ENCODE measurements at regions not wholly inside any gene's neighbourhood (a gene's known extent, or its start where the extent isn't known, plus 50 kb on each side); places are given as distances from the start of the nearest gene placed in this dataset.

DNA sequence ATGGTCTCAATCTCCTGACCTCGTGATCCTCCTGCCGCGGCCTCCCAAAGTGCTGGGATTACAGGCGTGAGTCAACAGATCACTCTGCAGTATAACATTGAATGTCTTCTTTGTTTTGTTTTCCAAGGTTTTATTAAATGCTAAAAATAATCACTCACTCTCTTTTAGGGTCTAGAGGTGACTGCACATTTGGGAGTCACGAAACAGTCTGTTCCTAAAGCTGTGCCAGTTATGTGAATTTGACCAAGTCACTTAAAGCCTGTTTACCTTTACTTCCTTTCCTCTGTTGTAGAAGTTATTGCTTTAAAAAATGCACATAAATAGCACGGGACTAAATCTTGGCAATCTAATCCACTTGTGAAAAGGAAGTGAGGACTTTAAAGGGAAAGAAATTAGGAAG, 304.9 kb upstream of the PTGER4 start:
- dilution Hi-C loops (cut with MboI; ENCODE audit: extremely low pct_ligation_motif_present, low sequenced_read_pairs), result no loop called here
- Histone ChIP-seq H3K27ac (ENCODE audit: control insufficient read depth, insufficient read depth, low read length) (no peak overlapping the region), H3K4me2 (ENCODE audit: control insufficient read depth, extremely low read depth, insufficient read depth, low read depth, low read length) (no peak overlapping the region), H4K20me1 (ENCODE audit: control insufficient read depth, extremely low read depth, insufficient read depth, low read length) (no peaks in the 10 kb centered on the region), H3K4me1 (ENCODE audit: control insufficient read depth, extremely low read depth, insufficient read depth, low read length) (no peaks in the 10 kb centered on the region), H3K9me3 (ENCODE audit: control insufficient read depth, low read depth, low read length) (no peaks in the 10 kb centered on the region), H3K36me3 (ENCODE audit: control insufficient read depth in 2 of 2, extremely low read depth in 1 of 2, insufficient read depth in 2 of 2, low read length in 2 of 2) (no peaks in the 10 kb centered on the region), H3K9me1 (ENCODE audit: control insufficient read depth, extremely low read depth, insufficient read depth, low read length) (no peaks in the 10 kb centered on the region), H3K4me3 (ENCODE audit: control insufficient read depth in 2 of 3, extremely low read depth in 1 of 3, insufficient read depth in 2 of 3, low read depth in 1 of 3, low read length in 3 of 3) (no peak overlapping the region), H3K27me3 (ENCODE audit: control insufficient read depth, extremely low read depth, insufficient read depth, low read length) (no peaks in the 10 kb centered on the region), H3K9ac (ENCODE audit: control insufficient read depth, extremely low read depth, insufficient read depth, low read length) (no peak overlapping the region), H2AFZ (ENCODE audit: control insufficient read depth, low read length) (no peak overlapping the region), H3K79me2 (ENCODE audit: control insufficient read depth, insufficient read depth, low read length) (no peaks in the 10 kb centered on the region)
- FAIRE-seq, result no peak
- DNase-seq (ENCODE audit: low read depth, low spot score), result no peak
- no peak for TF ChIP-seq EZH2 (IDR thresholded peaks at IDR 0.05; ENCODE audit: low read length)
- TF ChIP-seq, protein P1, sequence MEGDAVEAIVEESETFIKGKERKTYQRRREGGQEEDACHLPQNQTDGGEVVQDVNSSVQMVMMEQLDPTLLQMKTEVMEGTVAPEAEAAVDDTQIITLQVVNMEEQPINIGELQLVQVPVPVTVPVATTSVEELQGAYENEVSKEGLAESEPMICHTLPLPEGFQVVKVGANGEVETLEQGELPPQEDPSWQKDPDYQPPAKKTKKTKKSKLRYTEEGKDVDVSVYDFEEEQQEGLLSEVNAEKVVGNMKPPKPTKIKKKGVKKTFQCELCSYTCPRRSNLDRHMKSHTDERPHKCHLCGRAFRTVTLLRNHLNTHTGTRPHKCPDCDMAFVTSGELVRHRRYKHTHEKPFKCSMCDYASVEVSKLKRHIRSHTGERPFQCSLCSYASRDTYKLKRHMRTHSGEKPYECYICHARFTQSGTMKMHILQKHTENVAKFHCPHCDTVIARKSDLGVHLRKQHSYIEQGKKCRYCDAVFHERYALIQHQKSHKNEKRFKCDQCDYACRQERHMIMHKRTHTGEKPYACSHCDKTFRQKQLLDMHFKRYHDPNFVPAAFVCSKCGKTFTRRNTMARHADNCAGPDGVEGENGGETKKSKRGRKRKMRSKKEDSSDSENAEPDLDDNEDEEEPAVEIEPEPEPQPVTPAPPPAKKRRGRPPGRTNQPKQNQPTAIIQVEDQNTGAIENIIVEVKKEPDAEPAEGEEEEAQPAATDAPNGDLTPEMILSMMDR (optimal IDR thresholded peaks at IDR 0.05 in 1 of 3, IDR thresholded peaks at IDR 0.05 in 1 of 3, conservative IDR thresholded peaks at IDR 0.05 in 1 of 3; ENCODE audit: extremely low read depth in 1 of 3, insufficient read depth in 2 of 3, low read length in 3 of 3), result no peak

DNA sequence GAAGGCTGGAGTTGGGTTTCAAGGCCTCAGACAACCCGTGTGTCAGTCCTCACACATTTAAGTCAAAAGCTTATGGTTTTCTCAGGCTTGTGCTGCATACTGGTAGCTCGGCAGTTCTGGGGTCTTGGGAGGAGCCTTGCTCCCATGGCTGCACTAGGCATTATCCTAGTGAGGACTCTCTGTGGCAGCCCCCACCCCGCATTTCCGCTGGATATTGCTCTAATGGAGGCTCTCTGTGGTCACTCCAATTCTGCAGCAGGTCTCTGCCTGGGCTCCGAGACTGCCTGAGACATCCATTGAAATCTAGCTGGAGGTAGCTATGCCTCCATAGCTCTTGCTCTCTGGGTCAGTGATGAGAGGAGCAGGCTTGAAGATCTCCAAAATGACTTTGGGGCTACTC, 311.5 kb upstream of the PTGER4 start:
- dilution Hi-C loops (cut with MboI; ENCODE audit: extremely low pct_ligation_motif_present, low sequenced_read_pairs), result no loop called here
- Histone ChIP-seq H3K79me2 (ENCODE audit: control insufficient read depth, insufficient read depth, low read length) (no peaks in the 10 kb centered on the region), H3K27ac (ENCODE audit: control insufficient read depth, insufficient read depth, low read length) (no peak overlapping the region), H4K20me1 (ENCODE audit: control insufficient read depth, extremely low read depth, insufficient read depth, low read length) (no peaks in the 10 kb centered on the region), H3K36me3 (ENCODE audit: control insufficient read depth in 2 of 2, extremely low read depth in 1 of 2, insufficient read depth in 2 of 2, low read length in 2 of 2) (no peaks in the 10 kb centered on the region), H3K4me2 (ENCODE audit: control insufficient read depth, extremely low read depth, insufficient read depth, low read depth, low read length) (no peak overlapping the region), H3K4me1 (ENCODE audit: control insufficient read depth, extremely low read depth, insufficient read depth, low read length) (no peaks in the 10 kb centered on the region), H3K9me3 (ENCODE audit: control insufficient read depth, low read depth, low read length) (no peaks in the 10 kb centered on the region), H3K9ac (ENCODE audit: control insufficient read depth, extremely low read depth, insufficient read depth, low read length) (no peak overlapping the region), H2AFZ (ENCODE audit: control insufficient read depth, low read length) (no peak overlapping the region), H3K4me3 (ENCODE audit: control insufficient read depth in 2 of 3, extremely low read depth in 1 of 3, insufficient read depth in 2 of 3, low read depth in 1 of 3, low read length in 3 of 3) (no peak overlapping the region), H3K27me3 (ENCODE audit: control insufficient read depth, extremely low read depth, insufficient read depth, low read length) (no peaks in the 10 kb centered on the region), H3K9me1 (ENCODE audit: control insufficient read depth, extremely low read depth, insufficient read depth, low read length) (no peaks in the 10 kb centered on the region)
- DNase-seq (ENCODE audit: low read depth, low spot score) (no peak), FAIRE-seq (no peak)
- TF ChIP-seq EZH2 (IDR thresholded peaks at IDR 0.05; ENCODE audit: low read length), result no peak
- TF ChIP-seq, protein P1 (optimal IDR thresholded peaks at IDR 0.05 in 1 of 3, IDR thresholded peaks at IDR 0.05 in 1 of 3, conservative IDR thresholded peaks at IDR 0.05 in 1 of 3; ENCODE audit: extremely low read depth in 1 of 3, insufficient read depth in 2 of 3, low read length in 3 of 3), result no peak
